Liver (tissue), 3 donors: ENCODE measurements at regions not wholly inside any gene's neighbourhood (a gene's known extent, or its start where the extent isn't known, plus 50 kb on each side); places are given as distances from the start of the nearest gene placed in this dataset.
"Not testable (repeated sequence)": the region's sequence is repeated elsewhere in the genome, so short reads cannot be mapped to it uniquely, and the experiment has no call there.

ENCODE experiments used
- GABPA ChIP-seq, 2 donors: IDR thresholded peaks in 1 of 2; conservative IDR thresholded peaks in 1 of 2; 2 replicates each; pipeline ENCODE4 v1.6.1; 2016; ENCODE audit warnings: antibody characterized with exemption in 2 of 2, mild to moderate bottlenecking in 1 of 2, moderate library complexity in 1 of 2
- JUND ChIP-seq, 2 donors: IDR thresholded peaks; 2 replicates each; pipeline ENCODE4 v1.6.1; 2016; ENCODE audit warnings: antibody characterized with exemption in 2 of 2
- NR2F2 ChIP-seq: IDR thresholded peaks from 2 replicates; pipeline ENCODE4 v1.6.1; 2016; ENCODE audit warnings: antibody characterized with exemption
- TAF1 ChIP-seq: conservative IDR thresholded peaks from 2 replicates; pipeline ENCODE4 v1.6.1; 2016; ENCODE audit warnings: antibody characterized with exemption, mild to moderate bottlenecking
- YY1 ChIP-seq: IDR thresholded peaks from 2 replicates; pipeline ENCODE4 v1.6.1; 2016; ENCODE audit warnings: antibody characterized with exemption, mild to moderate bottlenecking
- TF ChIP-seq, protein P1 (sequence below): IDR thresholded peaks from 2 replicates; pipeline ENCODE4 v1.6.1; 2016; ENCODE audit warnings: antibody characterized with exemption, mild to moderate bottlenecking
- TF ChIP-seq, protein P2 (sequence below): fragments of 150-350 bp; IDR thresholded peaks from 2 replicates; pipeline ENCODE4 v1.5.1; 2017; ENCODE audit warnings: improper control_type of control experiment, low read depth, low read length; ENCODE audit not compliant: missing input control
- TF ChIP-seq, protein P3 (sequence below): IDR thresholded peaks from 2 replicates; pipeline ENCODE4 v1.6.1; 2016; ENCODE audit warnings: antibody characterized with exemption
- donor health status: healthy.
- donor health status: healthy.

DNA sequence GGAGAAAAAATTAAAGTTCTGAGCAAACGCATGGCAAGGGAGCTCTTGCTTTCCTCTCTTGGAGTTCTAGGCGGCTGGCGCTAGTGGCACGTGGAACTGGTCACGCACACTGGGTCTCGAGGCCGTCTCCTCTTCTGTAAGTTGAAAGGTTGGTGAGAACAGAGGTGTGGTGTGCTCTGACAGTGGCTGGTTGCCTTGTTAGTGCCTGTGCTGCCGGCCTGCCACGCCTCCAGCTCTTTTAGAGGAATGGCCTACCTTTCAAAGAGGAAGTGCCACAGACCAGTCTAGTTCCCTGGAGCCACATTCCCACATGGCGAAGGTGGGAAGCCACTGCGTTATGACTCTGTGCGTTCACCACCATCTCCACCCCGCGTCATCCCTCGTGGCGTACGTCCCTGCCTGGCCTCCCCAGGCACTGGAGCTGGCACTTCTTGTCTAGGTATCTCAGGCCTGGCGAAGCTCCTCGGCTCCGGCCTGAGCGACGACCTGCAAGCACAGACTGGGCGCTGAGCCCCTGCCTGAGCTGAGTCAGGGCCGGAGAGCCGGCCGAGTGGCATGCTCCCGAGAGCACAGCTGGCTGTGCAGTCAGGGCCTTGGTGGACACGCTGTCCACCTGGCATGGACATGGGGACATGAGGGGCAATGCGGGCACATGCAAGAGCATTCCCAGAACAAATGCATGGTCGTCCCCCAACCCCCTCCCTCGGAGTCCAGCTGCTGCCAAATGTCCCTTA, 4453.1 kb upstream of the TPTE start:
- TF ChIP-seq, protein P1, sequence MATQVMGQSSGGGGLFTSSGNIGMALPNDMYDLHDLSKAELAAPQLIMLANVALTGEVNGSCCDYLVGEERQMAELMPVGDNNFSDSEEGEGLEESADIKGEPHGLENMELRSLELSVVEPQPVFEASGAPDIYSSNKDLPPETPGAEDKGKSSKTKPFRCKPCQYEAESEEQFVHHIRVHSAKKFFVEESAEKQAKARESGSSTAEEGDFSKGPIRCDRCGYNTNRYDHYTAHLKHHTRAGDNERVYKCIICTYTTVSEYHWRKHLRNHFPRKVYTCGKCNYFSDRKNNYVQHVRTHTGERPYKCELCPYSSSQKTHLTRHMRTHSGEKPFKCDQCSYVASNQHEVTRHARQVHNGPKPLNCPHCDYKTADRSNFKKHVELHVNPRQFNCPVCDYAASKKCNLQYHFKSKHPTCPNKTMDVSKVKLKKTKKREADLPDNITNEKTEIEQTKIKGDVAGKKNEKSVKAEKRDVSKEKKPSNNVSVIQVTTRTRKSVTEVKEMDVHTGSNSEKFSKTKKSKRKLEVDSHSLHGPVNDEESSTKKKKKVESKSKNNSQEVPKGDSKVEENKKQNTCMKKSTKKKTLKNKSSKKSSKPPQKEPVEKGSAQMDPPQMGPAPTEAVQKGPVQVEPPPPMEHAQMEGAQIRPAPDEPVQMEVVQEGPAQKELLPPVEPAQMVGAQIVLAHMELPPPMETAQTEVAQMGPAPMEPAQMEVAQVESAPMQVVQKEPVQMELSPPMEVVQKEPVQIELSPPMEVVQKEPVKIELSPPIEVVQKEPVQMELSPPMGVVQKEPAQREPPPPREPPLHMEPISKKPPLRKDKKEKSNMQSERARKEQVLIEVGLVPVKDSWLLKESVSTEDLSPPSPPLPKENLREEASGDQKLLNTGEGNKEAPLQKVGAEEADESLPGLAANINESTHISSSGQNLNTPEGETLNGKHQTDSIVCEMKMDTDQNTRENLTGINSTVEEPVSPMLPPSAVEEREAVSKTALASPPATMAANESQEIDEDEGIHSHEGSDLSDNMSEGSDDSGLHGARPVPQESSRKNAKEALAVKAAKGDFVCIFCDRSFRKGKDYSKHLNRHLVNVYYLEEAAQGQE, result not testable (repeated sequence)
- TF ChIP-seq, protein P2, sequence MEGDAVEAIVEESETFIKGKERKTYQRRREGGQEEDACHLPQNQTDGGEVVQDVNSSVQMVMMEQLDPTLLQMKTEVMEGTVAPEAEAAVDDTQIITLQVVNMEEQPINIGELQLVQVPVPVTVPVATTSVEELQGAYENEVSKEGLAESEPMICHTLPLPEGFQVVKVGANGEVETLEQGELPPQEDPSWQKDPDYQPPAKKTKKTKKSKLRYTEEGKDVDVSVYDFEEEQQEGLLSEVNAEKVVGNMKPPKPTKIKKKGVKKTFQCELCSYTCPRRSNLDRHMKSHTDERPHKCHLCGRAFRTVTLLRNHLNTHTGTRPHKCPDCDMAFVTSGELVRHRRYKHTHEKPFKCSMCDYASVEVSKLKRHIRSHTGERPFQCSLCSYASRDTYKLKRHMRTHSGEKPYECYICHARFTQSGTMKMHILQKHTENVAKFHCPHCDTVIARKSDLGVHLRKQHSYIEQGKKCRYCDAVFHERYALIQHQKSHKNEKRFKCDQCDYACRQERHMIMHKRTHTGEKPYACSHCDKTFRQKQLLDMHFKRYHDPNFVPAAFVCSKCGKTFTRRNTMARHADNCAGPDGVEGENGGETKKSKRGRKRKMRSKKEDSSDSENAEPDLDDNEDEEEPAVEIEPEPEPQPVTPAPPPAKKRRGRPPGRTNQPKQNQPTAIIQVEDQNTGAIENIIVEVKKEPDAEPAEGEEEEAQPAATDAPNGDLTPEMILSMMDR, result not testable (repeated sequence)
- TF ChIP-seq JUND (IDR thresholded peaks at IDR 0.05); YY1; GABPA (IDR thresholded peaks at IDR 0.05 in 1 of 2, conservative IDR thresholded peaks at IDR 0.05 in 1 of 2); NR2F2; TAF1: not testable (repeated sequence)
- TF ChIP-seq, protein P3, sequence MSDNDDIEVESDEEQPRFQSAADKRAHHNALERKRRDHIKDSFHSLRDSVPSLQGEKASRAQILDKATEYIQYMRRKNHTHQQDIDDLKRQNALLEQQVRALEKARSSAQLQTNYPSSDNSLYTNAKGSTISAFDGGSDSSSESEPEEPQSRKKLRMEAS, result not testable (repeated sequence)
